Activated CD8-positive, alpha-beta memory T cell treated with anti-CD3 and anti-CD28 coated beads, Interleukin-2, amount 50 U/mL, for 1 hour (primary cell): ENCODE measurements at regions not wholly inside any gene's neighbourhood (a gene's known extent, or its start where the extent isn't known, plus 50 kb on each side); places are given as distances from the start of the nearest gene placed in this dataset.
"Not testable (repeated sequence)": the region's sequence is repeated elsewhere in the genome, so short reads cannot be mapped to it uniquely, and the experiment has no call there.

Experiments
- DNase-seq: peaks from one replicate; pipeline ENCODE4 v3.0.0-alpha.2; 2020; ENCODE audit errors: extremely low read depth

DNA sequence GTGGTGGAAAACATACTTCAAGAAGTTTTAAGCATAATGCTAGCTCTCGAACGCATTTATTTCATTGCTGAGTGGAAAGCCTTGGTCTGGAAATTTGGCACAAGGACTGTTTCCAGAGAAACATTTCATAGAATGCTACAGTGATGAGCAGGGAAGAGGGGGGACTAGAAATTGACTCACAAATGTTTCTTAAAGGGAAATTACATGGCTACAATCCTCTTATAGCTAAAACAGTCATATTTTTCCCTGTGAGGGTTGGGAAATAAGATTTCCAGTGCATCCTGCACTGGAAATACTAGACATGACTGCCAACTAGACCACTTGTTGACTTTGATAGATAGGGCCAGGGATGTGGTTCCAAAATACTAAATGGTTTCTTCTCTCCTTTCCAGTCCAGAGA lies 197.3 kb upstream of the RGS6 start:
- DNase-seq: no peak

DNA sequence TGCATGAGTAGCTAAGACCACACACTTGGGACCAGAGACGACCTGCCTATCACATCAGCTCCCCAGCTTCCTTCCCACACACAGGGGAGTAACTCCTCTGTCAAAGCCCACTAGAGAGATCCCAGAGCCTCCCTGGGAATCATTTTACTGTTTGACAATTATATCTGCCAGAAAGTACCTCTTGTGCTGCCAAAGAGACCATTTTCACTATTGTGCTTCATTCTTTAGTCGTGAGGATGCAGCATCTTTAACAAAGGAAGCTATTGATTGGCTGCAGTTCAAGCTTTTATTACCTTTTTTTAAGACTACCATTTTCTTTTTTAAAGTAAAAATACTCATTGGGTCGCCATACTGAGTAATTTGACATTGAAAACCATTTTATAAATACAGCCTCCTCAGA lies 194.5 kb upstream of the RGS6 start:
- DNase-seq: no peak

DNA sequence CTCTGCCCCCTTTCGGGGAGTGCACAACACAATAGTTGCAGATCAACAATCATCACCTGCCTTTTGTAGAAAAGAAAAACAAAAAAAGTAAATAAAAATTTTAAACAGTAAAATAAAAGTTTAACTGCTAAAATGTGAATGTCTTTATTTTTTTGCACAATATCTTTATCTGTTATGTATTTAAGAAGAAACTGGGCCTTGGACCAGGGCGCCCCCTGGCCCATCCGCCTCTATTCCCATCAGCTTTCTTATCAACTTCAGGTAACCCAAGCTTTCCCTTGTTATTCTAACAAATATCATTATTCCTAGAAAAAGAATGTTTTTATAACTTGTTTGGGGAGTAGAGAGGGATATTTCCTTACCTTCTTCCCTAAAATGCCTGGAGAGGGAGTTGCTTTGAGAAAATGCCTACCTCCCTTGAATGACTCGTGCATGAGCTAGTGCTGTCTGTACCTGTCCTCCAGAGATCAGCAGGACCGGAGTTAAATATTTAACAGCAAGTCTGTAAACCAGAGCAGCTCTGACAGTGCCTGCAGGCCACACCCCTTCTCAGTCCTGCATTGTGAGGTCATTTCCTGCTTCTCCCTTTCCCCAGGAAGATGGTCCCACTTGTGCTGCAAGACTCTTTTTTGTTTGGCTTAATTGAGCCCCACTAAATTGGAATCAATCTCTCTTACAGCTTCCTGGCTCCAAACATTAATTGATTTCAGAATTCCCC lies 192.8 kb upstream of the RGS6 start:
- no peak for DNase-seq

DNA sequence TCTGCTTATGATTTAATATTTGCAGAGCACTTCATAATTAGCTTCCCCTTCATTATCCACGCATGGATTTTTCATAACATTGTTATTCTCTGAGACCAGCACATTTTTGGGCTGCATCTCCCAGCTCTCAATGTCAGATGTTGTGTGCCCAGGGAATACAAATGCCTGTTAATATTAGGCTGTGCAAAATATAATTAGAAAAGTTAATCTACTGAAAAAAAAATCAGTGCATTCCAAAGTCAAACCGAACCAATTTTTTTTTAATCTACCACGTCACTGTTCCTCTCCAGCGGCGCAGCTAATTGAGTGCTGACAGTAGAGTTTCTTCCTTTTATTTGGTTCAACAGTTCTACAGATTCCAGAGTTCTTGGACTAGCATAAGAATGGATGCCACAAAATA lies 191.0 kb upstream of the RGS6 start:
- DNase-seq: no peak

DNA sequence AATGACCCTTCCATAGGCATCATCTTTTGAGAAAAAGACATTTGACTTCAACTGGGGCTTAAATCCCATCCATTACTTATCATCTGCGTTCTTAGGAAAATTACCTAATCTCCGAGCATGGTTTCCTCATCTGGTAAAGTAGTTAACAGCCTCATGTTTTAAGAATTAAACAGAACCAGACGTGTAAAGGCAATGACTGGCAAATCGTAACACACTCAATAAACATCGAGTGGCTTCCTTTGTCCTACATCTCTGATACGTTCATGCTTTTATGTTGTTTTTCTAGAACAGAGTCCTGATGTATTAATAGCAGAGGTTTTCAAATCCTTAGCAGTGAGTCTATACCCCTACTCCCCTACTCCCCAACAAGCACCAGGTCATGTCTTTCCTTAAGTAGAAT lies 189.7 kb upstream of the RGS6 start:
- no peak for DNase-seq

DNA sequence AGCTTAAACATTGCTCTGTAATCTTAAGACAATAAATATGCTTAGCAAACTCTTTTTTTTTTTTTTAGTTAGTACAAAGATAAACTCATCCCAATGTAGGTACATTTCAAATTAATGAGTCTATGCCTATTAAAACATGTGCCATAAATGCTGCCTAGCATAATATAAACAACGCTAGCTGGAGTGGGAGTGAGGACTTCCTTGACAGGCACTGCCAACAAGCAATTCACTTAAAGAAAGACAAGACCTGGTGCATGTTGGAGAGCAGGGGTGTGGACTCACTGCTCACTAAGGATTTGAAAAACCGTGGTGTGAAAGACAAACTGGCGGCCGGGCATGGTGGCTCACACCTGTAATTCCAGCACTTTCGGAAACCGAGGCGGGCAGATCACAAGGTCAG lies 187.2 kb upstream of the RGS6 start:
- no peak for DNase-seq

DNA sequence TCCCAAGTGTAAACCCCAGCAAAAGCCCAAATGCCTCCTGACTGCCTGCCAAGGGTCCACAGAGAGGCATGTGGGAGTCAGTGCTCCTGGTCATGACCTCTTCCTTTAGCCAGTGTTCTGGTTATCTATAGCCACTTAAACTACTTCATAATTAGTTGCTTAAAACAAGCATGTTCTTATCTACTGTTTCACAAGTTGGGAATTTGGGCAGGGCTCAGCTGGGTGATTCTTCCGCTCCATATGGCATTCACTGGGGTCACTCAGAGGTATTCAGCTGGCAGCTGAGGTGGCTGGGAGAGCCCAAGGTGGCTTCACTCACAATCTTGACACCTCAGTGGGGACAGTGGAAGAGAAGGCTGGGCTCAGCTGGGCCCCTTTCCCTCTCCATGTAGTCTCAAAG lies 184.0 kb upstream of the RGS6 start:
- DNase-seq: no peak

DNA sequence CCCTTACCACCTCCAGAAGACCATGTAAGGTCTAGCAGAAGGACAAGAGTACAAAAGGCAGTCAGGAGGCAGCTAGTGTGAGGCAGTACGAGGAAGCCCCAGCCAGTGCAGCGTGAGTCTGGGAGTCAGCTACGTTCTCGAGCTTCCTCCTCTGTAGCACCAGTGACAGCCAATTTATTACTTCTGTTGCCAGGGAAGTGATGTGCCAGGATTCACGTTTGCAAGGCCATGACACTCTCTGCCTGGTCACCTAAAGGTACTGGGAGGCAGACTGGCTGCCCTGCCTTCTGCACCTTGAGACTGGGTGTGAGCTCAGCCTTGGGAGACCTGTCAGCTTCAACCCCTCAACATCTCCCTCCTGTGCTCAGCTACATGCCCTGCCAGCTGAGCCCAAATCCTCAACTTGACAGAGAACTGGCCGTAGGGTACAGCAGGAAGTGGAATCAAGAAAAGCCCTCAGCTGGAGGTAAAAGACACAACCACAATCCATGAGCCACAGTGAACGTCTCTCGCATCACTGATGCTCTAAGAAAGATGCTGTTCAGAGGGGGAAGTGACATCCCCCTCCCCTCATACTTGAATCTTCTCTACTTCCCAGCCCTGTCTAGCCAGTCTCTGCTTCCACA lies 182.5 kb upstream of the RGS6 start:
- no peak for DNase-seq

DNA sequence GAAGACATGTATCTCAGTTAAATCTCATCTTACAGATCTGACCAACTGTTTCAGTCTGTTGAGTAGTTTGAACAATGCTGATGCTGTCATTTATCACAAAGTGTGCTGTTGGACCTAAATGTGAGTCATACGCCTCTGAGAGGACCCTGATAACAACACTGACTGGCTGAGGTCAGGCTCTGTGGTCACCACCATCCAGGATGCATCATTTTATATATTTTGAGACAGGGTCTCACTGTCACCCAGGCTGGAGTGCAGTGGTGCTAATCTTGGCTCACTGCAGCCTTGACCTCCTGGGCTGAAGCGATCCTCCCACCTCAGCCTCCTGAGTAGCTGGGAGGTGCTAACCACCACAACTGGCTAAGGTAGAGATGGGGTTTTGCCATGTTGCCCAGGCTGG lies 181.0 kb upstream of the RGS6 start:
- no peak for DNase-seq

DNA sequence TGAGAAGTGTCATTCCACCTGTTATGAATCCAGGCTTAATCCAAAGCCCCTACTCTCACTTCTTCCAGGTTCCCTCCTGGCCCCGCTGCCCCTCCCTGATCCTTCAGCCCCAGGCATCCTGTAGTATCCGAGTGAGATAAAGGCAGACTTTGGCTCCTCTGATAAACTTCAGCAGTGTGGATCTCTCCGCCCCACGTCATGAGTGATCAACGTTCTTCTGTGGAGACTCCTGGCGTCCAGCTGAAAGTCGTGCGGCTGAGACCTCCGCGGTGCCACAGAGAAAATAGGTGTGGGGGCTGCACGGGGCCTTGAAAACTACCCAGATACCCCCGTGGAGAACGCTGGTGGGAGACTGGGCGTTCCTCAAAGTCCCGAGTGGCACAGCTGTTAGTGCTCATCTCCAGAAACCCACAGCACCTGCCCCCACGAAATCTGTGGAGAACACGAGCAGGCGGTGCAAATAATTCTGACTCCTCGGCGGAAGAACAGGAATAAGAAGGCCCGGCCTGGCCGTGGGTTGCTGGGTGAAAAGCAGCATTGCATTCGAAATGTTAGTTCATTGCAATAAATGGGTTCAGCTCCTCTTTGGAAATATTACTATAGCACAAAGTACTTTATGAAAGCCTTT lies 180.0 kb upstream of the RGS6 start:
- no peak for DNase-seq

DNA sequence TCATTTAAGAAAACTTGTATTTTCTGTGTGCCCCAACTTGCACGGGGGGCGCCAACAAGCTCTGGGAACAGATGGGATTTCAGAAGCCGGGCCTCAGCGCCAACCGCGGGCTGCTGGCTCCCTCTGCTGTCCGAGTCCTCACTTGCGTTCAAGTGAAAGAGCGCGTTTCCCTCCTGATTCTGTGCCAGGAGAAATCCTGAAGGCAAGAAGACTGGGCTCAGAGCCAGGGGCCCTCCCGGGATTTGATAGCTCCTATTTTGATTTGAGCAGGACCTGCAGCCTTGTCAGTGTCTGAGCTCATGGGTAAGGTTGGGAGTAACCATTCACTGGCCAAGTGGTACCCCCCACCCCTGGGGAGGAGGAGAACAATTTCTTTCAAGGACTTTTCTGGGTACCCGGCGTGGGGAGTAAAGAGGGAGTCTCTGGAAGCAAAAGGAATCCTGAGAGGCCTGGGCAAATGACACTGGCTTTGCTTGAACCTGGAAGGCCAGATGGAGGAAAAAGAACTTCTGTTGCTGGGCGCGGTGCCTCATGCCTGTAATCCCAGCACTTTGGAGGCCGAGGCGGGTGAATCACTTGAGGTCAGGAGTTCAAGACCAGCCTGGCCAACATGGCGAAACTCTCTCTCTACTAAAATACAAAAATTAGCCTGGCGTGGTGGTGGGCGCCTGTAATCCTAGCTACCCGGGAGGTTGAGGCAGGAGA lies 179.0 kb upstream of the RGS6 start:
- DNase-seq: peak; percentile 34

DNA sequence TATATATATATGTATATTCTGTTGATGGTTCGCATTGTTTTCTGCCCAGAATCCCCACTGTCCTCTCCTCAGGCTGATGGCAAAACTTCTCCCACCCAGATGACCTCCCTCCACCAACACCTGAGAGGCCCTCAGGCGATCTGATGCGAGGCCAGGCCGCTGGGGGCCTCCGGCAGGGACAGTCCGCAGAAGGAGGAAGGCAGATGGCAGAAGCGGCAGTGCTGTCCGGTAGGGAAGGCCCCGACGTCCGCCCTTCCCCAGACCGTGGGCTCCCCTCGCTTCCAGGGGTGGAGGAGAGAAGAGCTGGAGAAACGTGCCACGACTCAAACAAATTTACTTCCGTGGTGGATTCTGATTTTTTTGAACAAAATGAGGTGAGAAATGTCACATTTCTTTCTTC lies 178.3 kb upstream of the RGS6 start:
- DNase-seq: no peak

DNA sequence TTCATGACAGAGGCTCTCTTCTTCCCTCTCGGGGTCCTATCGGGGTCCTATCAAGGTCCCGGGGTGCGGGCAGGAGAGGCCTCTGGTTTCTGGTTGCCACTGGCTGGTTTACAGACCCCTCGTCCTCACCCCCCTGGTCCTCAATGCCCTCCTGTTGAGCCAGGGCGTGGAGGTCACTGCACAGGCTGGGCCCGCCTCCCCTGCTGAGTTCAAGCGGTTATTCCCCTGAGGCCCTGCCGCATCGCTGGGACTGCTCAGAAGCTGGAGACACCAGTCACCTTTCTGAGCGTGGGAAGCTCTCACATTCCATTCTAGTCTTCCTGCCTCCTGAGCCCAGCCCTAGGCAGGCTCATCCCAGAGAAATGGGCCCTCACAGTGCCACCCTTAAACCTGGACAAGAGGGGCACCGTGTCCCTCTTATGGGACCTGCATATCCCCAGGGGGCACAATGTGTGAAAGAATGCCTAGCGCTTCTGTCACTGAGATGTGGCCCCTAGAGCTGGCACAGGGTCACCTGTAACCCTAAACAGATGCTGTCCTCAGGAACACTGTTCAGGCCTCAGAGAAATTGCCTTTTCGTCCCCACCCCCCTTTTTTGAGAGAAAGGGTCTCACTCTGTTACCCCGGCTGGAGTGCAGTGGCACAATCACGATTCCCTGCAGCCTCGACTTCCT lies 177.7 kb upstream of the RGS6 start:
- DNase-seq: no peak

DNA sequence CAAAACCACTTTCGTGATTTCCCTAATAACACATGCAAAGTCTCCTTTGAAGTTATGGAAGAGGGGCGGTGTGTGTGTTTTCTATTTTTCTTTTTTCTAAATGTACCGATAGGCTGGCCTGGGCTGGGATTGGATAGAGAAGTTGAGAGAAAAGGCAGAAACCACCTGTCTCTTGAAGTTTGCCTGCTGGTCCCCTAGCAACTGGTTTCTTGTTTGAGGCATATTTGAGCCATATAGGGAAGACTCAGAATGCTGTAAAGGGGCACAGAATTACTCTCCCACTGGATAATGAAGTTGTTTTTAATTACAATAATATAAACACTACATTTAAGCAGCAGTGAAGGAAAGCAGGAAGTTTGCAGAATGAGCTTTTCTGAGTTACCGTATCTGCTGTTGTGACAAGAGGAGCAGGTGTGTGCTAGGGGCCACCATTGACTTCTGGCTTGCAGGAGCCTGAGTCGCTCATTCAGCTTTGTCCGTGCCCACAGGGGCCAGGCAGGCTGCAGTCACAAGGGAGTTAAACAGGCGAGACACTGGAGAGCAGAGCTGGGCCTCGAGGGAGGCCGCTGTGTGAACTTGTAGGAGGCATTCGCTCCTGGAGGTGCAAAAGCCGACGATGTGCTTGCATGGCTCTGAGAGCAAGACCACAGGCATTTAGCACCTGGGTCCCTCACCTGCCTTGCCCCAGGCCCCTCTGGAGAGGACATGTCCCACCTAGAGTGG lies 173.8 kb upstream of the RGS6 start:
- no peak for DNase-seq

DNA sequence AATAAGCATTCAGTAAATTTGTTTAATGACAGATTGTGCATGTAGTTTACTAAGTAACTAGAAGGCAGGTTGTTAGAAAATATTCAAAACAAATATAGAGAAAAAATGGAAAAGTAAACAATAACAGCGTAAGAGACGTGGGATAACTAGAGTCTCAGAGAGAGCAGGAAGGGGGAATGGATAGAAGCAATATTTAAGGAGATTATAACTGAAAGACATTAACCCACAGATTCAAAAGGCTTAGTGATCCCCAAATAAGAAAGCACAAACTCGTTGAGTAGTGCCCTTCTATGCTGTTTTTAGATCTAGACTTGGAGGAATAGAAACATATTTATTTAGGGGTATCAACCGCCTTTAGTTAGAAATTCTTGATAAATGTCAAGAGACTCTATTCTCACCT lies 169.7 kb upstream of the RGS6 start:
- no peak for DNase-seq

DNA sequence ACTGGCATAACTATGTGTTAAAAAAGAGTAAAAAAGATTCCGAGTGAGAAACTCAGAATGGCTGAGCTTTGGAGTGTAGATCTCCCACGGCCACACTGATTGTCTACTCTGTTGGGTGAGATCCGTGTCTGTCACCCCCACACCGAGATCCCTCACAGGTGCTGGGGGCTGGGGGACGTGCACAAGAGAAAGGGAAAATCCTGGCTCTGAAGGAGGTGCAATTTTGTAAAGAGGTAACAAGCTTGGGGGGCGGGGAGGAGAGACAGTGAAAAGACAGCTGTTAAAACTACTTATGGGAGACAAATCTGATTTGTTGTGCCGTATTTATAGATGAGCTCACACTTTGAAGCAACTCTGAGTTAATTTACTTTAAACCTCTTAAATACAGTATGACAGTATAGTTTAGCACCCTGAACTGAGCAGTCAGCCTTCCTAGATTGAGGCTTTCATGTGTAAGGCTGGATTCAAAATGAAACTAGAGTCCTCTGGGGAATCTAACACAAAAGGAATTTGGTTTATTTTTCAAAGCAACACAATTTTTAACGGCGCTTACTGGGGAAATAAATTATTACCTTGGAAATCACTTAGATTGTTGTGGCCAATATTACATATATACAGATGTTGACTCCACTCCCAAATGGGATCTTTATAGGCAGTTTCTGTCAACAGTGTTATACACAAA lies 167.4 kb upstream of the RGS6 start:
- no peak for DNase-seq

DNA sequence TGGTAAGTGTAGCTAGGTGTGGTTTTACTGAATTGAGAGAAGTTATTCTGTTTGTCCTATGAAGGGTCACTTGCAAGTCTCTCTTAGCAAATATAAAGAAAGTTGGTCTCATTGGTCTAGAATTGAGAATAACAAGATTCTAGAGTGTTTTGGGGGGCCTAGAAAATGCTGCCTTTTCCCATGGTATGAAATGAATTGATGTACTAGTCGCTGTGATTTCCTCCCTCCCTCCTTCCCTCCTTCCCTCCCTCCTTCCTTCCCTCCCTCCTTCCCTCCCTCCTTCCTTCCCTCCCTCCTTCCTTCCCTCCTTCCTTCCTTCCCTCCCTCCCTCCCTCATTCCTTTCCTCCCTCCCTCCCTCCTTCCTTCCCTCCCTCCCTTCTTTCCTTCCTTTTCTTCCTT lies 166.7 kb upstream of the RGS6 start:
- DNase-seq: no peak

DNA sequence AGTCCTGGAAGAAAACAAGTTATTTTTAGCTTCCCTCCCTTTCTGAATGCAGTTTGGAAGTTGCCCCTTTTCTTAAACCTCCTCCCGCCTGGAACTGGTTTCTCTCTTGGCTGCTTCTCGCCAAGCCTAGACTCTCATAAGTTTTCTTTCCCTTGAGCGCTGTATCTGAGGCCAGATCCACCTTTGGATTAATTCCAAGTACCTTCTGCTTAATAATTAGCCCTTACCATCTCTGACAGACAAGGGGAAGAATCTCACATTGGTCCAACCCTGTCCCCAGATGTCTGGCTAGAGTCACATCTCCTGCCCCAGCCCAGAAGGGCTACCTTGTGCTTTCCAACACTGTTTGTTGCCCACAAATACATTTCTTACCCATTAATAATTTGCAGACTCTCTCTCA lies 161.8 kb upstream of the RGS6 start:
- DNase-seq: no peak

DNA sequence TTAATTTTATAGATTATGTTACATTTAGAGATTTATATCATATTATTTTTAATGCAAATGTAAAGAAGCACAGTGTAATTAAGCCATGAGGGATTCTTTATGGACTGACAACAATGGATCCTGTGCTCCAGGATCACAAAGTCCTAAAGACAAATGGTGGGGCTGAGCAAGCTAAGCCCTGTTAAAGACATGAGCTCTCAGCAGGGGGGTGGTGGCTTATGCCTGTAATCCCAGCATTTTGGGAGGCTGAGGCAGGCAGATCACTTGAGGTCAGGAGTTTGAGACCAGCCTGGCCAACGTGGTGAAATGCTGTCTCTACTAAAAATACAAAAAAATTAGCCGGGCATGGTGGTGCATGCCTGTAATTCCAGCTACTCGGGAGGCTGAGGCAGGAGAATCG lies 160.8 kb upstream of the RGS6 start:
- DNase-seq: not testable (repeated sequence)

DNA sequence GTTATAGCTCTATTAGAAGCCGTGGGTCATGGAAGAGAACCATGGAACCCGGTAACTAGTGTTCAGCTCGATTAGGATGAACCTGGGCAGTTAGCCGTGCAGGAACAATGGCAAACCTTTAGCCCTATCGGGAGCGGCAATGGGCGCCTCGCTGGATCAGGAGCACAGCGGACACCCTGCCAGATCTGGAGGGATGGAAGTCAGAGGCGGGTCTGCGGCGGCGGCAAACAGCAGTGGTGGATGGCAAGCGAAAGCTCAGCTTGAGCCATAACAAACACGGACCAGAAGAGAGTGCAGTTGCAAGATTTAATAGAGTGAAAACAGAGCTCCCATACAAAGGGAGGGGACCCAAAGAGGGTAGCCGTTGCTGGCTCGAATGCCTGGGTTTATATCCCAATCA lies 160.2 kb upstream of the RGS6 start:
- DNase-seq: not testable (repeated sequence)

DNA sequence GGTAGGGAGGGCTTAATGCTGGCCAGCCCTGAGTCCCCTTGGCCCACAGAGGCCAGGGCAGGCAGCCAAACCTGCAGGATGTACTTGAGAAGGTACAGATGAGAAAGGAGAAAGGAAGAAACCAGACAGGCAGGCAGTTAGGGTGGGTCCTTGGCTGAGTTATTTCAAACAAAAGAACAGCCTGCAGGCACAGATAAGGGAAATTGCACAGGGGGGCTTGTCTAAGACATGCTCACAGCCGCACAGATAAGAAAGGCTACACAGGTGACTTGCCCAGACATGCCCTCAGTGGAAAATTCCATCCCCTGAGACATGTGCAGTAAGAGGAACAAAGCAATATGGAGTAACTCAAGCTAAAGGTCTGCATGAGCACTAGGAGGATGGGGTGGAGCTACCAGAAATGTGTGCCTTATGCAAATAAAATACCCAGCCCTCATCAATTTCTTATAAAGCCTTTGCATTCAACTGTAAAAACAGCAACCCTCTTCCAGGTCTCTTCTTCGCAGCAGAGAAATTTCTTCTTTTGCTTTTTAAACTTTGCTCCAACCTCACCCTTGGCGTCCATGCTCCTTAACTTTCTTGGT lies 158.2 kb upstream of the RGS6 start:
- DNase-seq: no peak
